Neural cell (in vitro differentiated cells): ENCODE measurements at regions not wholly inside any gene's neighbourhood (a gene's known extent, or its start where the extent isn't known, plus 50 kb on each side); places are given as distances from the start of the nearest gene placed in this dataset.

Experiments used
- H2AFZ ChIP-seq: fragments of 200-600, 300-800 bp; sonication (generic), shearing (Covaris generic); 2 replicates; pipeline ENCODE4 v1.6.0; 2014; ENCODE audit warnings: low read depth, mild to moderate bottlenecking, antibody characterized with exemption, low read length, moderate library complexity
- H3F3A ChIP-seq: fragments of 200-600 bp; shearing (Covaris generic); 2 replicates; pipeline ENCODE4 v1.6.1; 2016; ENCODE audit warnings: mild to moderate bottlenecking, moderate library complexity, mixed read lengths, antibody characterized with exemption, low read length; ENCODE audit not compliant: insufficient read depth, poor library complexity, severe bottlenecking
- H3K27ac ChIP-seq: fragments of 200-600, 300-800 bp; sonication (generic), shearing (Covaris generic); 2 replicates; pipeline ENCODE4 v1.5.1; 2014; ENCODE audit warnings: mild to moderate bottlenecking, low read length, moderate library complexity
- H3K27me3 ChIP-seq: fragments of 300-800, 200-600 bp; sonication (generic), shearing (Covaris generic); 2 replicates; pipeline ENCODE4 v1.6.0; 2014; ENCODE audit warnings: mild to moderate bottlenecking, low read depth, low read length, moderate library complexity; ENCODE audit not compliant: insufficient read depth
- H3K36me3 ChIP-seq: fragments of 300-800, 200-600 bp; sonication (generic), shearing (Covaris generic); 2 replicates; pipeline ENCODE4 v1.5.1; 2014; ENCODE audit warnings: mild to moderate bottlenecking, antibody characterized with exemption, low read length, moderate library complexity; ENCODE audit not compliant: insufficient read depth
- H3K4me2 ChIP-seq: fragments of 300-800, 200-600 bp; sonication (generic), shearing (Covaris generic); 2 replicates; pipeline ENCODE4 v1.6.0; 2014; ENCODE audit warnings: mild to moderate bottlenecking, low read length
- H3K4me3 ChIP-seq: fragments of 300-800, 200-600 bp; sonication (generic), shearing (Covaris generic); 2 replicates; pipeline ENCODE4 v1.5.1; 2014; ENCODE audit warnings: mild to moderate bottlenecking, low read length, moderate library complexity
- H3K79me2 ChIP-seq: fragments of 200-600 bp; shearing (Covaris generic); replicated peaks from 2 replicates; pipeline ENCODE4 v1.6.0; 2014; ENCODE audit warnings: mild to moderate bottlenecking, low read length, moderate library complexity; ENCODE audit not compliant: insufficient read depth
- H3K9ac ChIP-seq: fragments of 300-800, 200-600 bp; sonication (generic), shearing (Covaris generic); 2 replicates; pipeline ENCODE4 v1.6.1; 2016; ENCODE audit warnings: mild to moderate bottlenecking, low read length, mixed read lengths
- H3K9me2 ChIP-seq: fragments of 200-600 bp; shearing (Covaris generic); 2 replicates; pipeline ENCODE4 v1.6.1; 2016; ENCODE audit warnings: mild to moderate bottlenecking, low read length, mixed read lengths; ENCODE audit not compliant: insufficient read depth
- H3K9me3 ChIP-seq: fragments of 200-600, 300-800 bp; sonication (generic), shearing (Covaris generic); 2 replicates; pipeline ENCODE4 v1.6.1; 2016; ENCODE audit warnings: mild to moderate bottlenecking, mixed run types, low read length, moderate library complexity, mixed read lengths
- H4K20me1 ChIP-seq: fragments of 200-600 bp; shearing (Covaris generic); 2 replicates; pipeline ENCODE4 v1.6.1; 2016; ENCODE audit warnings: mild to moderate bottlenecking, mixed run types; ENCODE audit not compliant: insufficient read depth
- EP300 ChIP-seq: fragments of 450-650 bp; conservative IDR thresholded peaks from 2 replicates; pipeline ENCODE4 v1.6.1; 2014; ENCODE audit warnings: antibody characterized with exemption, mild to moderate bottlenecking, moderate library complexity; ENCODE audit not compliant: poor library complexity, severe bottlenecking
- EZH2 ChIP-seq: fragments of 200-600, 300-800 bp; shearing (Covaris generic), sonication (generic); IDR thresholded peaks from 2 replicates; pipeline ENCODE4 v1.6.1; 2014; ENCODE audit warnings: antibody characterized with exemption, low read length, borderline replicate concordance, mild to moderate bottlenecking; ENCODE audit not compliant: insufficient read depth, poor library complexity, severe bottlenecking
- MXI1 ChIP-seq: fragments of 450-650 bp; conservative IDR thresholded peaks from 2 replicates; pipeline ENCODE4 v1.6.1; 2014; ENCODE audit warnings: antibody characterized with exemption, mild to moderate bottlenecking; ENCODE audit not compliant: poor library complexity, severe bottlenecking
- POLR2AphosphoS5 ChIP-seq: IDR thresholded peaks from 2 replicates; pipeline ENCODE4 v1.6.1; 2012
- RAD21 ChIP-seq: fragments of 450-650 bp; conservative IDR thresholded peaks from 2 replicates; pipeline ENCODE4 v1.6.1; 2014; ENCODE audit warnings: antibody characterized with exemption, mild to moderate bottlenecking, moderate library complexity
- SMC3 ChIP-seq: fragments of 450-650 bp; conservative IDR thresholded peaks from 2 replicates; pipeline ENCODE4 v1.6.1; 2014; ENCODE audit warnings: antibody characterized with exemption, mild to moderate bottlenecking, moderate library complexity; ENCODE audit not compliant: poor library complexity
- TAF1 ChIP-seq: IDR thresholded peaks from 2 replicates; pipeline ENCODE4 v1.6.1; 2012; ENCODE audit warnings: low read depth
- TF ChIP-seq, protein P1 (sequence below): fragments of 450-650 bp; IDR thresholded peaks from 2 replicates; pipeline ENCODE4 v1.5.1; 2014; ENCODE audit warnings: antibody characterized with exemption, mild to moderate bottlenecking, moderate library complexity; ENCODE audit not compliant: poor library complexity, severe bottlenecking
- TF ChIP-seq, protein P2 (sequence below): IDR thresholded peaks from 2 replicates; pipeline ENCODE4 v1.6.1; 2012; ENCODE audit warnings: borderline replicate concordance

- no peak for TF ChIP-seq MXI1
- TF ChIP-seq, protein P1, sequence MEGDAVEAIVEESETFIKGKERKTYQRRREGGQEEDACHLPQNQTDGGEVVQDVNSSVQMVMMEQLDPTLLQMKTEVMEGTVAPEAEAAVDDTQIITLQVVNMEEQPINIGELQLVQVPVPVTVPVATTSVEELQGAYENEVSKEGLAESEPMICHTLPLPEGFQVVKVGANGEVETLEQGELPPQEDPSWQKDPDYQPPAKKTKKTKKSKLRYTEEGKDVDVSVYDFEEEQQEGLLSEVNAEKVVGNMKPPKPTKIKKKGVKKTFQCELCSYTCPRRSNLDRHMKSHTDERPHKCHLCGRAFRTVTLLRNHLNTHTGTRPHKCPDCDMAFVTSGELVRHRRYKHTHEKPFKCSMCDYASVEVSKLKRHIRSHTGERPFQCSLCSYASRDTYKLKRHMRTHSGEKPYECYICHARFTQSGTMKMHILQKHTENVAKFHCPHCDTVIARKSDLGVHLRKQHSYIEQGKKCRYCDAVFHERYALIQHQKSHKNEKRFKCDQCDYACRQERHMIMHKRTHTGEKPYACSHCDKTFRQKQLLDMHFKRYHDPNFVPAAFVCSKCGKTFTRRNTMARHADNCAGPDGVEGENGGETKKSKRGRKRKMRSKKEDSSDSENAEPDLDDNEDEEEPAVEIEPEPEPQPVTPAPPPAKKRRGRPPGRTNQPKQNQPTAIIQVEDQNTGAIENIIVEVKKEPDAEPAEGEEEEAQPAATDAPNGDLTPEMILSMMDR, result no peak
- no peaks in the 10 kb centered on the region for H3K79me2 ChIP-seq
- no peaks in the 10 kb centered on the region for H3K27me3 ChIP-seq
- no peaks in the 10 kb centered on the region for H3F3A ChIP-seq
- no peaks in the 10 kb centered on the region for H3K9me3 ChIP-seq
- H2AFZ ChIP-seq, result no peak overlapping the region
- no peak overlapping the region for H3K4me3 ChIP-seq
- no peak overlapping the region for H3K9ac ChIP-seq
- no peaks in the 10 kb centered on the region for H3K9me2 ChIP-seq
- no peak overlapping the region for H3K27ac ChIP-seq
- no peaks in the 10 kb centered on the region for H3K36me3 ChIP-seq
- no peaks in the 10 kb centered on the region for H4K20me1 ChIP-seq
- no peak overlapping the region for H3K4me2 ChIP-seq
Measured at GRCh38 chr1:95865769-95866168, 631.8 kb downstream of the RWDD3 start.

DNA sequence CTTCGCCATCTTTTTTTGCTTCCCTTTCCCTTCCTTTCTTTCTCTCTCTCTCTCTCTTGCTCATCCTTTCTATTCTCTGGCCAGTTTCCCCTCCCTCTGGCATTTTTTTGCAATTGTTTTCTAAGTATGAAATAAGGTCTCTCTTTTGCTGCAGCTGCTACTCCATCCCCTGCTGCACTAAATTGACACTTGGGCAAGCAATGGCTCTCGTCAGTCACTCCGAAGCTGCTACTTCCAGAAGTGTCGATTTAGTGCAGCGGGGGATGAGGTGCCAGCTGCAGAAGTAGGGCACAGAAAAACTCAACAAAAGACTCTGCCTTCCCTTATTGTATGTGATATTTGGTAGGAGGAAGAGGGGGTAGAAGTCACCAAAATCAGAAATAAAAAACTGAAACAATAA, 642.3 kb downstream of the RWDD3 start:
- no peak overlapping the region for H3K4me2 ChIP-seq
- no peaks in the 10 kb centered on the region for H3K9me2 ChIP-seq
- no peaks in the 10 kb centered on the region for H3F3A ChIP-seq
- H3K36me3 ChIP-seq, result no peaks in the 10 kb centered on the region
- H3K27ac ChIP-seq, result no peak overlapping the region
- H3K9me3 ChIP-seq, result peaks cover 3% of the 10 kb centered on the region
- no peaks in the 10 kb centered on the region for H4K20me1 ChIP-seq
- no peak overlapping the region for H3K4me3 ChIP-seq
- no peaks in the 10 kb centered on the region for H3K79me2 ChIP-seq
- H2AFZ ChIP-seq, result no peak overlapping the region
- no peak overlapping the region for H3K9ac ChIP-seq
- TF ChIP-seq, protein P1, result no peak
- TF ChIP-seq EZH2, result no peak
- TF ChIP-seq, protein P2, sequence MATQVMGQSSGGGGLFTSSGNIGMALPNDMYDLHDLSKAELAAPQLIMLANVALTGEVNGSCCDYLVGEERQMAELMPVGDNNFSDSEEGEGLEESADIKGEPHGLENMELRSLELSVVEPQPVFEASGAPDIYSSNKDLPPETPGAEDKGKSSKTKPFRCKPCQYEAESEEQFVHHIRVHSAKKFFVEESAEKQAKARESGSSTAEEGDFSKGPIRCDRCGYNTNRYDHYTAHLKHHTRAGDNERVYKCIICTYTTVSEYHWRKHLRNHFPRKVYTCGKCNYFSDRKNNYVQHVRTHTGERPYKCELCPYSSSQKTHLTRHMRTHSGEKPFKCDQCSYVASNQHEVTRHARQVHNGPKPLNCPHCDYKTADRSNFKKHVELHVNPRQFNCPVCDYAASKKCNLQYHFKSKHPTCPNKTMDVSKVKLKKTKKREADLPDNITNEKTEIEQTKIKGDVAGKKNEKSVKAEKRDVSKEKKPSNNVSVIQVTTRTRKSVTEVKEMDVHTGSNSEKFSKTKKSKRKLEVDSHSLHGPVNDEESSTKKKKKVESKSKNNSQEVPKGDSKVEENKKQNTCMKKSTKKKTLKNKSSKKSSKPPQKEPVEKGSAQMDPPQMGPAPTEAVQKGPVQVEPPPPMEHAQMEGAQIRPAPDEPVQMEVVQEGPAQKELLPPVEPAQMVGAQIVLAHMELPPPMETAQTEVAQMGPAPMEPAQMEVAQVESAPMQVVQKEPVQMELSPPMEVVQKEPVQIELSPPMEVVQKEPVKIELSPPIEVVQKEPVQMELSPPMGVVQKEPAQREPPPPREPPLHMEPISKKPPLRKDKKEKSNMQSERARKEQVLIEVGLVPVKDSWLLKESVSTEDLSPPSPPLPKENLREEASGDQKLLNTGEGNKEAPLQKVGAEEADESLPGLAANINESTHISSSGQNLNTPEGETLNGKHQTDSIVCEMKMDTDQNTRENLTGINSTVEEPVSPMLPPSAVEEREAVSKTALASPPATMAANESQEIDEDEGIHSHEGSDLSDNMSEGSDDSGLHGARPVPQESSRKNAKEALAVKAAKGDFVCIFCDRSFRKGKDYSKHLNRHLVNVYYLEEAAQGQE, result no peak
- TF ChIP-seq SMC3, result no peak
- TF ChIP-seq POLR2AphosphoS5, result no peak
- TF ChIP-seq TAF1, result no peak
- no peak for TF ChIP-seq EP300
- no peak for TF ChIP-seq MXI1
- TF ChIP-seq RAD21, result no peak
- H3K27me3 ChIP-seq, result no peaks in the 10 kb centered on the region
